WTC11 (cell line): ENCODE measurements at regions not wholly inside any gene's neighbourhood (a gene's known extent, or its start where the extent isn't known, plus 50 kb on each side); places are given as distances from the start of the nearest gene placed in this dataset.

Experiments used
- ATF2 ChIP-seq: sonication (generic); formaldehyde crosslinking; IDR thresholded peaks from 2 replicates; pipeline ENCODE4 v1.8.1; 2022; ENCODE audit warnings: low read depth, missing genetic modification reagents, borderline replicate concordance
- CDX4 ChIP-seq: fragments of 250-450 bp; sonication (Bioruptor Pico); IDR thresholded peaks from 2 replicates; pipeline ENCODE4 v1.9.0; 2021; ENCODE audit warnings: moderate library complexity, mild to moderate bottlenecking, inconsistent platforms, borderline replicate concordance
- CTCF ChIP-seq: fragments of 200-600 bp; IDR thresholded peaks from 2 replicates; pipeline ENCODE4 v1.8.0; 2022; ENCODE audit warnings: antibody characterized with exemption
- E2F1 ChIP-seq: sonication (generic); formaldehyde crosslinking; IDR thresholded peaks from 2 replicates; pipeline ENCODE4 v1.8.0; 2022; ENCODE audit warnings: mild to moderate bottlenecking, missing genetic modification reagents
- JUN ChIP-seq: sonication (generic); formaldehyde crosslinking; IDR thresholded peaks from 2 replicates; pipeline ENCODE4 v1.8.0; 2023; ENCODE audit warnings: mild to moderate bottlenecking, missing genetic modification reagents
- SMAD4 ChIP-seq: sonication (generic); formaldehyde crosslinking; IDR thresholded peaks from 2 replicates; pipeline ENCODE4 v1.8.0; 2022; ENCODE audit warnings: mild to moderate bottlenecking, missing genetic modification reagents

- TF ChIP-seq ATF2 (CRISPR knock-in tag) (no peak), SMAD4 (CRISPR knock-in tag) (no peak), CTCF (no peak), CDX4 (CRISPR knock-in tag) (no peak), JUN (no peak), E2F1 (no peak)
Measured at GRCh38 chr3:181885868-181886630, 174.3 kb downstream of the SOX2 start.
